Neutrophil (primary cell): ENCODE measurements at regions not wholly inside any gene's neighbourhood (a gene's known extent, or its start where the extent isn't known, plus 50 kb on each side); places are given as distances from the start of the nearest gene placed in this dataset.

Experiments
- H3K27ac ChIP-seq: fragments of 200-600 bp; sonication (generic); 2 replicates; pipeline ENCODE4 v1.5.1; 2016; ENCODE audit warnings: mild to moderate bottlenecking, moderate library complexity
- H3K27me3 ChIP-seq: fragments of 200-600 bp; sonication (generic); 2 replicates; pipeline ENCODE4 v1.6.0; 2016; ENCODE audit warnings: mild to moderate bottlenecking
- H3K36me3 ChIP-seq: fragments of 200-600 bp; sonication (generic); 2 replicates; pipeline ENCODE4 v1.5.1; 2017
- H3K4me1 ChIP-seq, 2 experiments: fragments of 200-600 bp in 1 of 2; sonication (generic) in 1 of 2; 1 replicate in 1 of 2; 2 replicates in 1 of 2; pipeline versions ENCODE4 v1.5.1 to v1.6.1; 2013 to 2016; ENCODE audit warnings: low read depth in 1 of 2, low read length in 1 of 2, mild to moderate bottlenecking in 1 of 2, moderate library complexity in 1 of 2; ENCODE audit not compliant: control insufficient read depth in 1 of 2, insufficient read depth in 1 of 2
- H3K4me3 ChIP-seq, 2 experiments: fragments of 200-600 bp in 1 of 2; sonication (generic) in 1 of 2; 1 replicate in 1 of 2; 2 replicates in 1 of 2; pipeline ENCODE4 v1.5.1; 2013 to 2016; ENCODE audit warnings: low read depth in 1 of 2, low read length in 1 of 2, mild to moderate bottlenecking in 1 of 2, moderate library complexity in 1 of 2
- H3K9me3 ChIP-seq: fragments of 200-600 bp; sonication (generic); 2 replicates; pipeline ENCODE4 v1.5.1; 2016
- TF ChIP-seq, protein P1 (sequence below): fragments of 200-600 bp; sonication (generic); IDR thresholded peaks from 2 replicates; pipeline ENCODE4 v1.5.1; 2016; ENCODE audit warnings: antibody characterized with exemption

- no peak overlapping the region for H3K4me3 ChIP-seq
- no peaks in the 10 kb centered on the region for H3K27me3 ChIP-seq
- no peak overlapping the region for H3K27ac ChIP-seq
- no peaks in the 10 kb centered on the region for H3K9me3 ChIP-seq
- no peaks in the 10 kb centered on the region for H3K36me3 ChIP-seq
- no peaks in the 10 kb centered on the region for H3K4me1 ChIP-seq
- TF ChIP-seq, protein P1, sequence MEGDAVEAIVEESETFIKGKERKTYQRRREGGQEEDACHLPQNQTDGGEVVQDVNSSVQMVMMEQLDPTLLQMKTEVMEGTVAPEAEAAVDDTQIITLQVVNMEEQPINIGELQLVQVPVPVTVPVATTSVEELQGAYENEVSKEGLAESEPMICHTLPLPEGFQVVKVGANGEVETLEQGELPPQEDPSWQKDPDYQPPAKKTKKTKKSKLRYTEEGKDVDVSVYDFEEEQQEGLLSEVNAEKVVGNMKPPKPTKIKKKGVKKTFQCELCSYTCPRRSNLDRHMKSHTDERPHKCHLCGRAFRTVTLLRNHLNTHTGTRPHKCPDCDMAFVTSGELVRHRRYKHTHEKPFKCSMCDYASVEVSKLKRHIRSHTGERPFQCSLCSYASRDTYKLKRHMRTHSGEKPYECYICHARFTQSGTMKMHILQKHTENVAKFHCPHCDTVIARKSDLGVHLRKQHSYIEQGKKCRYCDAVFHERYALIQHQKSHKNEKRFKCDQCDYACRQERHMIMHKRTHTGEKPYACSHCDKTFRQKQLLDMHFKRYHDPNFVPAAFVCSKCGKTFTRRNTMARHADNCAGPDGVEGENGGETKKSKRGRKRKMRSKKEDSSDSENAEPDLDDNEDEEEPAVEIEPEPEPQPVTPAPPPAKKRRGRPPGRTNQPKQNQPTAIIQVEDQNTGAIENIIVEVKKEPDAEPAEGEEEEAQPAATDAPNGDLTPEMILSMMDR, result no peak
These were observed 91.4 kb downstream of the ADAMTS1 start for GRCh38 chr21:26753822-26754221.

- H3K4me1 ChIP-seq, result no peaks in the 10 kb centered on the region
- no peaks in the 10 kb centered on the region for H3K36me3 ChIP-seq
- H3K4me3 ChIP-seq, result no peak overlapping the region
- TF ChIP-seq, protein P1, result no peak
- no peak overlapping the region for H3K27ac ChIP-seq
- H3K9me3 ChIP-seq, result no peaks in the 10 kb centered on the region
- H3K27me3 ChIP-seq, result no peaks in the 10 kb centered on the region
These were observed 92.4 kb downstream of the ADAMTS1 start for GRCh38 chr21:26752849-26753248.

GRCh38 chr21:26751305-26751704 lies 93.9 kb downstream of the ADAMTS1 start:
- TF ChIP-seq, protein P1, result no peak
- H3K36me3 ChIP-seq, result no peaks in the 10 kb centered on the region

DNA sequence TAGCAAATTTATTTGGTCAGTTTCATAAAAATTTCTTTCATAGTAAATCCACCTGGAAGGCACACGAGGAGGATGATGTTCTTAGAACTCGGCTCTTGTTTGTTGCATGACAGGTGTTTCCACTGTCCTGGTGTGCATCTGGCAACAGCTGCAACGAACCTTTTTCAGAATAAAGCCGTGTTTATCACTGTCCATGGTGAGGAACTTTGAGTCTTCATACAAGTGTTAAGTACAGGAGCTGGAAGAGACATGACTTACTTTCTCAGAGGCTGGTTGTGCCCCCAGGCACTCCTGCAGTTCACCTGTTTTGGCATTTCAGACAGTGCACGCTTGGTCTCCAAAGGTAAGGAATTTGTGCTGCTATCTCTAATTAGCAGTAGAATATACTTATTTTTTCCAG lies 97.1 kb downstream of the ADAMTS1 start:
- H3K36me3 ChIP-seq, result no peaks in the 10 kb centered on the region
- H3K27ac ChIP-seq, result no peak overlapping the region
- H3K4me3 ChIP-seq, result no peak overlapping the region
- no peaks in the 10 kb centered on the region for H3K9me3 ChIP-seq
- TF ChIP-seq, protein P1, result no peak
- H3K4me1 ChIP-seq, result no peaks in the 10 kb centered on the region
- H3K27me3 ChIP-seq, result no peaks in the 10 kb centered on the region

More at GRCh38 chr21:26751305-26751704, 93.9 kb downstream of the ADAMTS1 start:
- Histone ChIP-seq H3K4me3 (no peak overlapping the region), H3K4me1 (no peaks in the 10 kb centered on the region), H3K9me3 (no peaks in the 10 kb centered on the region), H3K27ac (no peak overlapping the region), H3K27me3 (no peaks in the 10 kb centered on the region)

- Histone ChIP-seq H3K4me1 (no peaks in the 10 kb centered on the region), H3K9me3 (no peaks in the 10 kb centered on the region), H3K27ac (no peak overlapping the region), H3K27me3 (no peaks in the 10 kb centered on the region), H3K36me3 (no peaks in the 10 kb centered on the region), H3K4me3 (no peak overlapping the region)
- TF ChIP-seq, protein P1, result no peak
These were observed 98.0 kb downstream of the ADAMTS1 start for GRCh38 chr21:26747216-26747615.

DNA sequence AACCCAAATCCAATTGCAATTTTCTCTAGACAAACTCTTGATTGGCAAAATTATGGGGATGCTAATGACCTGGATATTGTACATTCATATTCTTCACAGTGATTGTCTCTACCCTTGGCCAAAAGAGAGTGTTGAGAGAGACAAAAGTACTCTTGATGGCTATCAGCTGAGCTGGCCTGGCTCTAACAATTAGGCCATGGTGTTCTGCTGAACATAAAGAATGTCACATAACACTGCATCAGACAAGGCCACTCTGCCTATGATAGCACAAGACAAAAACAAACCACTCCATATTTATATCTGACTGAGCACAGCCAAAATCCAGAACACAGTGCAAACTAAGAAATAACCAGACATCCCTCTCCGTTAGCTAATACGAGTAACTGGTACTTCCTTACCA lies 101.7 kb downstream of the ADAMTS1 start:
- Histone ChIP-seq H3K4me3 (no peak overlapping the region), H3K27ac (no peak overlapping the region), H3K36me3 (no peaks in the 10 kb centered on the region), H3K9me3 (no peaks in the 10 kb centered on the region), H3K27me3 (no peaks in the 10 kb centered on the region), H3K4me1 (no peaks in the 10 kb centered on the region)
- TF ChIP-seq, protein P1, result no peak
